Endothelial cell of umbilical vein (primary cell): ENCODE measurements at regions not wholly inside any gene's neighbourhood (a gene's known extent, or its start where the extent isn't known, plus 50 kb on each side); places are given as distances from the start of the nearest gene placed in this dataset.

Experiments
- BruUV-seq: library from RNA; stranded (reverse); fragments of 400-500 nt; replicated peaks from 2 replicates; lab custom pipeline; 2021; lab: Mats Ljungman, UMichigan
- CTCF ChIA-PET: fragments of 300-600, 350-600 bp; sonication (Branson Sonifier 250); formaldehyde crosslinking; loops from one replicate; lab custom pipeline; 2021; ENCODE audit warnings: antibody characterized with exemption, inconsistent platforms; lab: Charles Lee
- POLR2A ChIA-PET: fragments of 300-600, 350-600 bp; sonication (Branson Sonifier 250); formaldehyde crosslinking; loops from one replicate; lab custom pipeline; 2021; ENCODE audit warnings: antibody characterized with exemption, inconsistent platforms; lab: Charles Lee
- DNase-seq: peaks from one replicate; pipeline ENCODE4 v3.0.0-alpha.2; 2011; ENCODE audit warnings: low read depth, low spot score
- FAIRE-seq: peaks from 2 replicates; lab custom pipeline; 2011; peaks lifted over from hg19 to GRCh38; lab: Jason Lieb, UNC
- H2AFZ ChIP-seq: 2 replicates; pipeline ENCODE4 v1.6.0; 2012; ENCODE audit warnings: low read depth, low read length, control low read depth, inconsistent platforms
- H3K27ac ChIP-seq: 2 replicates; pipeline ENCODE4 v1.5.1; 2011; ENCODE audit warnings: low read depth, mild to moderate bottlenecking, control low read depth, low read length, moderate library complexity; ENCODE audit not compliant: insufficient read depth
- H3K27me3 ChIP-seq, 2 experiments: 2 replicates each; pipeline versions ENCODE4 v1.6.0 to v1.6.1; 2011; ENCODE audit warnings: low read length in 2 of 2, mixed read lengths in 1 of 2; ENCODE audit not compliant: control insufficient read depth in 2 of 2, insufficient read depth in 2 of 2
- H3K36me3 ChIP-seq, 2 experiments: 2 replicates in 1 of 2; 3 replicates in 1 of 2; pipeline ENCODE4 v1.5.1; 2011; ENCODE audit warnings: low read length in 2 of 2, mild to moderate bottlenecking in 1 of 2, moderate library complexity in 1 of 2; ENCODE audit not compliant: control insufficient read depth in 2 of 2, insufficient read depth in 2 of 2; ENCODE audit errors: extremely low read depth in 1 of 2
- H3K4me1 ChIP-seq: 3 replicates; pipeline ENCODE4 v1.5.1; 2011; ENCODE audit warnings: mild to moderate bottlenecking, low read length; ENCODE audit not compliant: control insufficient read depth, insufficient read depth; ENCODE audit errors: extremely low read depth
- H3K4me2 ChIP-seq: 2 replicates; pipeline ENCODE4 v1.6.1; 2011; ENCODE audit warnings: low read length, control low read depth, mixed read lengths; ENCODE audit not compliant: insufficient read depth
- H3K4me3 ChIP-seq, 3 experiments: fragments of 200-600 bp in 1 of 3; sonication (generic), shearing (Covaris generic) in 1 of 3; replicated peaks in 1 of 3; 2 replicates each; pipeline ENCODE4 v1.5.1; 2011 to 2016; ENCODE audit warnings: control low read depth in 3 of 3, low read length in 3 of 3, mild to moderate bottlenecking in 2 of 3, inconsistent platforms in 1 of 3, low read depth in 1 of 3, moderate library complexity in 1 of 3; ENCODE audit not compliant: insufficient read depth in 1 of 3
- H3K79me2 ChIP-seq: 2 replicates; pipeline ENCODE4 v1.6.0; 2012; ENCODE audit warnings: low read length, inconsistent platforms; ENCODE audit not compliant: control insufficient read depth, insufficient read depth
- H3K9ac ChIP-seq: replicated peaks from 2 replicates; pipeline ENCODE3; 2011; ENCODE audit warnings: low read length, control low read depth; ENCODE audit not compliant: insufficient read depth; ENCODE audit errors: extremely low read depth
- H3K9me1 ChIP-seq: replicated peaks from 3 replicates; pipeline ENCODE4 v1.6.0; 2011; ENCODE audit warnings: mild to moderate bottlenecking, low read length; ENCODE audit not compliant: control insufficient read depth, insufficient read depth; ENCODE audit errors: extremely low read depth
- H3K9me3 ChIP-seq: replicated peaks from 2 replicates; pipeline ENCODE4 v1.5.1; 2012; ENCODE audit warnings: low read length, inconsistent platforms; ENCODE audit not compliant: control insufficient read depth, insufficient read depth
- H4K20me1 ChIP-seq: replicated peaks from 2 replicates; pipeline ENCODE3; 2011; ENCODE audit warnings: mild to moderate bottlenecking, low read length; ENCODE audit not compliant: control insufficient read depth, insufficient read depth; ENCODE audit errors: extremely low read depth
- EZH2 ChIP-seq: IDR thresholded peaks from 2 replicates; pipeline ENCODE4 v1.6.1; 2012; ENCODE audit warnings: borderline replicate concordance, low read depth, mild to moderate bottlenecking, moderate library complexity, low read length, inconsistent platforms; ENCODE audit not compliant: severe bottlenecking
- FOS ChIP-seq: IDR thresholded peaks from 2 replicates; pipeline ENCODE4 v1.6.1; 2011; ENCODE audit warnings: mild to moderate bottlenecking, low read length, moderate library complexity, borderline replicate concordance; ENCODE audit not compliant: insufficient read depth
- GATA2 ChIP-seq: IDR thresholded peaks from 2 replicates; pipeline ENCODE4 v1.7.0; 2011; ENCODE audit warnings: low read depth, mild to moderate bottlenecking, moderate library complexity, mixed read lengths, low read length; ENCODE audit not compliant: insufficient read length, insufficient read depth
- JUN ChIP-seq: IDR thresholded peaks from 2 replicates; pipeline ENCODE4 v1.6.1; 2011; ENCODE audit warnings: borderline replicate concordance, low read depth; ENCODE audit not compliant: insufficient read length, insufficient read depth
- MAX ChIP-seq: IDR thresholded peaks from 2 replicates; pipeline ENCODE4 v1.6.1; 2011; ENCODE audit not compliant: insufficient read depth, insufficient read length
- MYC ChIP-seq: IDR thresholded peaks from one replicate; pipeline ENCODE4 v1.6.1; 2011; ENCODE audit warnings: mild to moderate bottlenecking, low read depth, low read length
- POLR2A ChIP-seq: IDR thresholded peaks from 2 replicates; pipeline ENCODE4 v1.6.1; 2012; ENCODE audit warnings: low read depth, mild to moderate bottlenecking, control low read depth, low read length
- POLR2AphosphoS5 ChIP-seq: IDR thresholded peaks from 2 replicates; pipeline ENCODE4 v1.6.1; 2012; ENCODE audit warnings: low read depth, mild to moderate bottlenecking, control low read depth, low read length, moderate library complexity; ENCODE audit not compliant: insufficient read depth
- dilution Hi-C: fragments of 300-500 bp; cut with MboI; formaldehyde crosslinking; loops from one replicate; pipeline ENCODE4 v1.15.0; 2019; ENCODE audit warnings: low sequenced_read_pairs; ENCODE audit not compliant: extremely low pct_ligation_motif_present
- intact Hi-C: fragments of 100-400 bp; cut with micrococcal nuclease; formaldehyde crosslinking; loops from one replicate; pipeline ENCODE4 v1.10.0; 2022
- TF ChIP-seq, protein P1 (sequence below), 2 donors: IDR thresholded peaks; 1 replicate in 1 of 2; 2 replicates in 1 of 2; pipeline ENCODE4 v1.5.1; 2011; ENCODE audit warnings: low read length in 2 of 2, mild to moderate bottlenecking in 2 of 2, moderate library complexity in 2 of 2, control low read depth in 1 of 2, inconsistent platforms in 1 of 2, low read depth in 1 of 2; ENCODE audit not compliant: insufficient read depth in 1 of 2; ENCODE audit errors: extremely low read depth in 1 of 2

DNA sequence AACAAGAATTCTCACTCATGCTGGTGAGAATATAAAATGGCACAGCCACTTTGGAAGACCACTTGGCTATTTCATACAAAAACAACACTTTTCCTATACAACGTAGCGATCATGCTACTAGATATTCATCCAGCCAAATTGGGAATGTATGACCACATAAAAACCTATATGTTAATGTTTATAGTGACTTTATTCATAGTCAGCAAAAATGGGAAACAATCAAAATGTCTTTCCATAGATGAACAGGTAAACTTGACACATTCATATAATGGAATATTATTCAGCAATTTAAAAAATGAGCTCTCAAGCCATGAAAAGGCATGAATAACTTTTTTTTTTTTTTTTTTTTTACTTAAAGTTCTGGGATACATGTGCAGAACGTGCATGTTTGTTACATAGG, 445.2 kb downstream of the ZBBX start:
- dilution Hi-C loops, result no loop called here
- Histone ChIP-seq H3K4me1 (no peaks in the 10 kb centered on the region), H3K4me2 (no peak overlapping the region), H3K27me3 (no peaks in the 10 kb centered on the region), H3K36me3 (no peaks in the 10 kb centered on the region), H3K9me3 (peaks cover 2% of the 10 kb centered on the region), H3K9me1 (no peaks in the 10 kb centered on the region), H3K79me2 (no peaks in the 10 kb centered on the region), H3K27ac (no peak overlapping the region), H4K20me1 (no peaks in the 10 kb centered on the region), H3K4me3 (no peak overlapping the region), H3K9ac (no peak overlapping the region), H2AFZ (no peak overlapping the region)
- POLR2A ChIA-PET, result no interaction called here
- FAIRE-seq (no peak), DNase-seq (no peak)
- BruUV-seq, result no TSS peak
- intact Hi-C loops, result no loop called here
- TF ChIP-seq JUN, result no peak
- TF ChIP-seq FOS, result no peak
- no peak for TF ChIP-seq EZH2
- TF ChIP-seq MYC, result no peak
- no peak for TF ChIP-seq POLR2AphosphoS5
- no peak for TF ChIP-seq POLR2A
- TF ChIP-seq GATA2, result no peak
- TF ChIP-seq MAX, result no peak
- TF ChIP-seq, protein P1, sequence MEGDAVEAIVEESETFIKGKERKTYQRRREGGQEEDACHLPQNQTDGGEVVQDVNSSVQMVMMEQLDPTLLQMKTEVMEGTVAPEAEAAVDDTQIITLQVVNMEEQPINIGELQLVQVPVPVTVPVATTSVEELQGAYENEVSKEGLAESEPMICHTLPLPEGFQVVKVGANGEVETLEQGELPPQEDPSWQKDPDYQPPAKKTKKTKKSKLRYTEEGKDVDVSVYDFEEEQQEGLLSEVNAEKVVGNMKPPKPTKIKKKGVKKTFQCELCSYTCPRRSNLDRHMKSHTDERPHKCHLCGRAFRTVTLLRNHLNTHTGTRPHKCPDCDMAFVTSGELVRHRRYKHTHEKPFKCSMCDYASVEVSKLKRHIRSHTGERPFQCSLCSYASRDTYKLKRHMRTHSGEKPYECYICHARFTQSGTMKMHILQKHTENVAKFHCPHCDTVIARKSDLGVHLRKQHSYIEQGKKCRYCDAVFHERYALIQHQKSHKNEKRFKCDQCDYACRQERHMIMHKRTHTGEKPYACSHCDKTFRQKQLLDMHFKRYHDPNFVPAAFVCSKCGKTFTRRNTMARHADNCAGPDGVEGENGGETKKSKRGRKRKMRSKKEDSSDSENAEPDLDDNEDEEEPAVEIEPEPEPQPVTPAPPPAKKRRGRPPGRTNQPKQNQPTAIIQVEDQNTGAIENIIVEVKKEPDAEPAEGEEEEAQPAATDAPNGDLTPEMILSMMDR (IDR thresholded peaks at IDR 0.05; ENCODE audit: extremely low read depth in 1 of 2, insufficient read depth in 1 of 2, low read depth in 1 of 2, low read length in 2 of 2), result no peak
- CTCF ChIA-PET, result no interaction called here
